Suprapubic skin (tissue), 4 donors: ENCODE measurements at regions not wholly inside any gene's neighbourhood (a gene's known extent, or its start where the extent isn't known, plus 50 kb on each side); places are given as distances from the start of the nearest gene placed in this dataset.
A peak's percentile ranks its signal among the peaks of the same experiment; 100 is the strongest.

Source experiments
- DNase-seq, 2 donors: peaks; one replicate each; pipeline ENCODE4 v3.0.0-alpha.2; 2019; ENCODE audit warnings: low spot score in 2 of 2
- H3K27ac ChIP-seq: fragments of 200-600 bp; sonication (generic); one replicate; pipeline ENCODE4 v1.5.1; 2019
- H3K27me3 ChIP-seq: fragments of 200-600 bp; sonication (generic); one replicate; pipeline ENCODE4 v1.5.1; 2019
- H3K36me3 ChIP-seq: fragments of 200-600 bp; sonication (generic); one replicate; pipeline ENCODE4 v1.5.1; 2019
- H3K4me1 ChIP-seq: fragments of 200-600 bp; sonication (generic); one replicate; pipeline ENCODE4 v1.5.1; 2019
- H3K4me3 ChIP-seq: fragments of 200-600 bp; sonication (generic); one replicate; pipeline ENCODE4 v1.5.1; 2019; ENCODE audit warnings: mild to moderate bottlenecking
- H3K9me3 ChIP-seq: fragments of 200-600 bp; sonication (generic); one replicate; pipeline ENCODE4 v1.5.1; 2019
- EP300 ChIP-seq: sonication (generic); formaldehyde crosslinking; IDR thresholded peaks from one replicate; pipeline ENCODE4 v1.6.1; 2017; ENCODE audit warnings: antibody characterized with exemption
- POLR2A ChIP-seq, 2 donors: fragments of 450-650 bp; IDR thresholded peaks; one replicate each; pipeline ENCODE4 v1.6.1; 2017; ENCODE audit warnings: antibody characterized with exemption in 2 of 2, mild to moderate bottlenecking in 2 of 2, moderate library complexity in 2 of 2
- POLR2AphosphoS5 ChIP-seq, 3 donors: sonication (generic); formaldehyde crosslinking; IDR thresholded peaks; one replicate each; pipeline ENCODE4 v1.6.1; 2017; ENCODE audit warnings: antibody characterized with exemption in 3 of 3
- WGBS: methylation state at CpG from one replicate; pipeline ENCODE4 v1.1.5; 2018; 5-methylcytosine and 5-hydroxymethylcytosine counted together
- TF ChIP-seq, protein P1 (sequence below), 2 donors: fragments of 200-600 bp in 1 of 2; fragments of 450-650 bp in 1 of 2; sonication (generic) in 1 of 2; IDR thresholded peaks; one replicate each; pipeline ENCODE4 v1.5.1; 2016 to 2019; ENCODE audit warnings: antibody characterized with exemption in 2 of 2, mild to moderate bottlenecking in 1 of 2, moderate library complexity in 1 of 2

DNA sequence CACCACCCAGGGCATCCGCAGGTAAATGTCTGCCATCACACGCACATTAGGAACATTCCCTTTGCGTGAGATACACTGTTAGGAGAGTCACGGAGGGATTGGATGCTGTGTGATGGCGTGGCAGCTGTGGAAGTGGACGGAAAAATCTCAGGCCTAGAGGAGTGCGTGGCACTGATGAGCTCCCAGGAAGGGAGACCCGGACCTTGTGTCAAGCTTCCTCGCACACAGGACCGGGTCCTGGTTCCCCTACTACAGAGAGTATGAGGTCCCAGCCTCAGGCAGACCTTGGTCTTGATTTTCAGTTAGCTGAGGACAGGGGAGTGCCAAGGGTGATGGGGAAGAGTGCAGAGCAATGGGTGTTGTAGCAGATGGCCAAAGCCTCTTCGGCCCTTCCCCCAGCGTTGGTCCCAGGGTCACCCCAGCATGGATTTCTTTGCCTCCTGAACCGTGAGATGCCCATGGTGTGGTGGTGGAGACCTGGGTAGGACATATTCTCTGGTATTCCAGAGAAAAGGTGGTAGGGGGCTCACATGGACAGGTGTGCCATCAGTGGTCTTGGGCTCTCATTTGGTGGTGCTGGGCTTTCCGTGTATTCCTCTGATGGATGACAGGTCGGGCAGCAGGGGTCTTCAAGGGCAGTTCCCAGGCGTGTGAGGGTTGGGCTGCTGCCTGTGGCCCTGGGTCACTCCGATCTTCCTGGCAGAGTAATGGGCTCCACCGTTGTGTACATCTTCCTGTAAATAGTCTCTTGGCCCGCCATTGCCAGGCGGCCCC, 105.1 kb downstream of the SNRPN start:
- Histone ChIP-seq H3K4me1 (no peaks in the 10 kb centered on the region), H3K4me3 (no peak overlapping the region), H3K27me3 (no peaks in the 10 kb centered on the region), H3K36me3 (peaks cover 100% of the 10 kb centered on the region), H3K27ac (no peak overlapping the region), H3K9me3 (peaks cover 98% of the 10 kb centered on the region)
- WGBS, result 93% methylated on average over 20 of the region's 20 CpGs
- peak; percentile 16 to 48 for DNase-seq
- TF ChIP-seq POLR2AphosphoS5 (IDR thresholded peaks at IDR 0.05), result no peak
- TF ChIP-seq, protein P1, sequence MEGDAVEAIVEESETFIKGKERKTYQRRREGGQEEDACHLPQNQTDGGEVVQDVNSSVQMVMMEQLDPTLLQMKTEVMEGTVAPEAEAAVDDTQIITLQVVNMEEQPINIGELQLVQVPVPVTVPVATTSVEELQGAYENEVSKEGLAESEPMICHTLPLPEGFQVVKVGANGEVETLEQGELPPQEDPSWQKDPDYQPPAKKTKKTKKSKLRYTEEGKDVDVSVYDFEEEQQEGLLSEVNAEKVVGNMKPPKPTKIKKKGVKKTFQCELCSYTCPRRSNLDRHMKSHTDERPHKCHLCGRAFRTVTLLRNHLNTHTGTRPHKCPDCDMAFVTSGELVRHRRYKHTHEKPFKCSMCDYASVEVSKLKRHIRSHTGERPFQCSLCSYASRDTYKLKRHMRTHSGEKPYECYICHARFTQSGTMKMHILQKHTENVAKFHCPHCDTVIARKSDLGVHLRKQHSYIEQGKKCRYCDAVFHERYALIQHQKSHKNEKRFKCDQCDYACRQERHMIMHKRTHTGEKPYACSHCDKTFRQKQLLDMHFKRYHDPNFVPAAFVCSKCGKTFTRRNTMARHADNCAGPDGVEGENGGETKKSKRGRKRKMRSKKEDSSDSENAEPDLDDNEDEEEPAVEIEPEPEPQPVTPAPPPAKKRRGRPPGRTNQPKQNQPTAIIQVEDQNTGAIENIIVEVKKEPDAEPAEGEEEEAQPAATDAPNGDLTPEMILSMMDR (IDR thresholded peaks at IDR 0.05), result no peak
- no peak for TF ChIP-seq POLR2A (IDR thresholded peaks at IDR 0.05)
- TF ChIP-seq EP300, result no peak

DNA sequence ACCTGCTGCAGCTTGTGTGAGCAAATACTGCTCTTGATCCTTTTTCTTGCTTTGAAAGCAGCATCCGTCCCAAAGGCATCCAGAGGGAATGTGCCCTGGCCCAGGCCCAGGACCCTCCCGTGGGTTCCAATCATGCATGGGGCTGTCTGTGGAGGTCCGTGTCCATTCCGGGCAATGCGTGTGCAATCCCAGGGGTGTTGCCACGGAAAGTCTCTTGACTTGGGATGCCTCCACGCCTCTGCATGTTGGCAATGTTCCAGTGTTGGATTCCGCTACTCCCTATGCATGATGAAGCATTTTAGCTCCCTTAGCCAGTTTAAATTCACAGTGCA, 105.7 kb downstream of the SNRPN start:
- TF ChIP-seq EP300 (no peak), POLR2AphosphoS5 (IDR thresholded peaks at IDR 0.05) (no peak), POLR2A (IDR thresholded peaks at IDR 0.05) (no peak)
- TF ChIP-seq, protein P1 (IDR thresholded peaks at IDR 0.05), result no peak
- Histone ChIP-seq H3K4me1 (no peaks in the 10 kb centered on the region), H3K27ac (no peak overlapping the region), H3K9me3 (peaks cover 98% of the 10 kb centered on the region), H3K27me3 (no peaks in the 10 kb centered on the region), H3K36me3 (peaks cover 100% of the 10 kb centered on the region), H3K4me3 (no peak overlapping the region)
- DNase-seq, result peak; percentile 15 to 34
- WGBS, result 94% methylated on average over 8 of the region's 8 CpGs

DNA sequence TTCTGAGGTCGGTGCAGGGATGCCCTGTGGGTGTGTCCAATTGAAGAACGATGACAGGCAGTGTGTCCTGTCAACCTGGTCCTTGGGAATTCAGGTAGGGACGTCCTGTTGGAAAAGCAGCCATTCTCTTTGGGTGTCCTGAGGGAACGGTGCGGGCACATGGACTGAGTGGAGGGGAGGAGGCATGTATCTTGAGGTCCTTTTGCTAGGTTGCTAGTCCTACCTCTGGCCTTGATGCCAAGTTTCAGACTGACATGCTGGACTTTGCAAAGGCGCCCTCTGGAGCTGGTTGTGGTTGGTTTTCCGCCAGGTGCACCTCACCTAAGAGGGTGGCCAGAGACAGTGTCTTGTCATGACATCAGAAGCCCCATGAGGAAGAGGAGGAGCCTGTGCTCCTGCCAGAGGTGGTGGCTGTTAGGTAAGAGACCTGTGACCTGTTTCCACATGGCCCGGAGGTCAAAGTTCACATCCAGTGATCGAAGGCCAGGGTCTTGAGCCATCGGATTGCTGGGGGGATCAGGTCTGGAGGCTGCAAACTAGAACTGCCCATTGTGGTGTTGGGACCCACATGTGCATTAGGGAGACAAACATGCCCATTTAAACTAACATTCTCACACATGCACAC, 106.3 kb downstream of the SNRPN start:
- peaks cover 98% of the 10 kb centered on the region for H3K9me3 ChIP-seq
- no peak overlapping the region for H3K4me3 ChIP-seq
- peaks cover 100% of the 10 kb centered on the region for H3K36me3 ChIP-seq
- WGBS, result 92% methylated on average over 10 of the region's 10 CpGs
- no peaks in the 10 kb centered on the region for H3K27me3 ChIP-seq
- peak; percentile 24 to 42 for DNase-seq
- no peak for TF ChIP-seq EP300
- TF ChIP-seq, protein P1 (IDR thresholded peaks at IDR 0.05), result no peak
- no peak for TF ChIP-seq POLR2A (IDR thresholded peaks at IDR 0.05)
- TF ChIP-seq POLR2AphosphoS5 (IDR thresholded peaks at IDR 0.05), result no peak
- H3K27ac ChIP-seq, result no peak overlapping the region
- H3K4me1 ChIP-seq, result no peaks in the 10 kb centered on the region

DNA sequence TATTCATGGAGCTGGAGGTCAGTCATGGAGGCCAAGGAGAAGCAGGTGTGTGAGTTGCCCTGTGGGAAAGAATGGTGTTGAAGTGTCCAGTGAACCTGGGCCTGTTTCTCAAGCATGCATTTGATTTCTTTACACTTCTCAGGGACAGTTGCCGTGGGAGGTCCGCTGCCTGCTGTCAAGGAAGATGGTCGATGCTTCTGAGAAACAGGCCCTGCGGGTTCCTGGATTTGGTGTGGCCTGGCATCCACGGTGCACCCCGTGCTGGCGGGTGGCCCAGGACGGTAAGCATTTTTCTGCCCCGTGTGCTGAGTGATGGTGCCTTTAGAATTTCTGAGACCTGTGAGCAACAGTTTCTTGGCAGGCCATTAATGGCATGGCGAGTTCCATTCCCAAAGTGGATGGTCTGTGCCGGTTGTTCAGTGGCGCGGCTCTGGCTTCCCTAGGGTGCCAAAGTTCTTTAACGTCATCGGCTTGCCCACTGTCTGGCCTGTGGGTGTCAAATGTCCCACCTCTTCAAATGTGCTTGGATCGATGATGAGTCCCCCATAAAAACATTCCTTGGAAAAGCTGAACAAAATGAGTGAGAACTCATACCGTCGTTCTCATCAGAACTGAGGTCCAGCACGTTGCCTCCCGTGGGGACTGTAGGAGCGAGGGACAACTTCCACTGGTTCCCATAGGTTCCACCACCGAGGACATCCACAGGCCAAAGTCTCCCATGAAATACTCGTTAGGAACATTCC, 107.2 kb downstream of the SNRPN start:
- no peak overlapping the region for H3K4me3 ChIP-seq

DNA sequence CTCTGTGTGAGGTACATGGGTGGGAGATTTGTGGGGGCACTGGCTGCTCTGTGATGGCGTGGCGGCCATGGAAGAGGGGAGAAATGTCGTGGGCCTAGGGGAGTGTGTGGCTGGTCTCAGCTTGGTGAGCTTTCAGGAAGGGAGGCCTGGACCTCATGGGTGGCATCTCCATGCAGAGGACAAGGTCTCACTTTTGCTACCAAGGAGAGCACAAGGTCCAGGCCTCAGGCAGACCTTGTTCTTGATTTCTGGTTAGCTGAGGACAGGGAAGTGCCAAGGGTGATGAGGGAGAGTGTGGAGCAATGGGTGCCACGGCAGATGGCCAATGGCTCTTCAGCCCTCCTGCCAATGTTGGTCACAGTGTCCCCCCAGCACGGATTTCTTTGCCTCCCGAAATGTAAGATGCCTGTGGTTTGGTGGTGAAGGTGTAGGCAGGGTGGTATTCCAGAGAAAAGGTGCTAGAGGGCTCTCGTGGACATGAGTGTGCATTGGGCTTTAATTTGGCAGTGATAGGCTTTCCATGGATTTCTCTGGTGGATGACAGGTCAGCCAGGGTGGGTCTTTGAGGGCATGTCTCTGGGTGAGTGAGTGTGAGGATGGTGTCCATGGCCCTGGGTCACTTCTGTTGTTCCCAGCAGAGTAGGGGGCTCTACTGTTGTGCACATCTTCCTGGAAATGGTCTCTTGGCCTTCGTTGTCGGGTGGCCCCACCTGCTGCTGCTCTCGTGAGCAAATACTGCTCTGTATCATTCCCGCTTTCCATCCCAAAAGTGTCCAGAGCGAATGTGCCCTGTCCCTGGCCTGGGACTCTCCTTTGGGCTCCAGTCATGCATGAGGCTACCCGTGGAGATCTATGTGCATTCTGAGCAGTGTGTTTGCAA, 108.0 kb downstream of the SNRPN start:
- Histone ChIP-seq H3K9me3 (peaks cover 97% of the 10 kb centered on the region), H3K36me3 (peaks cover 100% of the 10 kb centered on the region), H3K27ac (no peak overlapping the region), H3K4me1 (no peaks in the 10 kb centered on the region), H3K4me3 (no peak overlapping the region), H3K27me3 (no peaks in the 10 kb centered on the region)
- whole genome bisulfite sequencing, result 82% methylated on average over 13 of the region's 13 CpGs
- DNase-seq, result peak; percentile 19 to 43
- TF ChIP-seq EP300, result no peak

More for the DNA sequence above, 107.2 kb downstream of the SNRPN start:
- 88% methylated on average over 23 of the region's 23 CpGs for WGBS
- Histone ChIP-seq H3K27ac (no peak overlapping the region), H3K27me3 (no peaks in the 10 kb centered on the region), H3K4me1 (no peaks in the 10 kb centered on the region), H3K9me3 (peaks cover 98% of the 10 kb centered on the region), H3K36me3 (peaks cover 100% of the 10 kb centered on the region)
- peak; percentile 17 to 45 for DNase-seq
- no peak for TF ChIP-seq POLR2AphosphoS5 (IDR thresholded peaks at IDR 0.05)
